ENCODE measurements at regions not wholly inside any gene's neighbourhood (a gene's known extent, or its start where the extent isn't known, plus 50 kb on each side); places are given as distances from the start of the nearest gene placed in this dataset.

DNA sequence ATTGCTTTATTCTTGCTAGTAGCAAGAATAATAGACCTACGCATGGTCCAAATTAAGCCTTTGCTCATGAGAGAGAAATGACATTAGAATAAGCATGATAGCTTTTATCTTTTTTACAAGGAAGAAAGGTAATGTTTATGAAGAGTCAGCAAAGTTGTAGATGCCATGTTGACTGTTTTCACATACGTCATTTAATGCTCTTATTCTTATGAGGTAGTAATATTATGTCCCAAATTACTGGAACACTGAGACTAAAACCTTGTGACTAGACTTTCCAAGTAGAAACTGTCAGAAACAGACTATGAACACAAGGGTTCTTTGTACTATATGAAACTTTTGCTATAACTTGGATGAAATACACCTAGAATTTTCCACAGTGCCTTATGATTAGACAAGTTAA is 552.8 kb upstream of the SLC8A1 start:
- no peak for DNase-seq (ENCODE audit: low read depth in 1 of 2, low spot score in 1 of 2)
- Histone ChIP-seq H3K27me3 (ENCODE audit: insufficient read depth, poor library complexity, severe bottlenecking) (no peaks in the 10 kb centered on the region), H3K4me3 (replicated peaks; ENCODE audit: insufficient read depth, low read length) (no peak overlapping the region), H3K27ac (replicated peaks) (no peak overlapping the region)
- TF ChIP-seq, protein P1, sequence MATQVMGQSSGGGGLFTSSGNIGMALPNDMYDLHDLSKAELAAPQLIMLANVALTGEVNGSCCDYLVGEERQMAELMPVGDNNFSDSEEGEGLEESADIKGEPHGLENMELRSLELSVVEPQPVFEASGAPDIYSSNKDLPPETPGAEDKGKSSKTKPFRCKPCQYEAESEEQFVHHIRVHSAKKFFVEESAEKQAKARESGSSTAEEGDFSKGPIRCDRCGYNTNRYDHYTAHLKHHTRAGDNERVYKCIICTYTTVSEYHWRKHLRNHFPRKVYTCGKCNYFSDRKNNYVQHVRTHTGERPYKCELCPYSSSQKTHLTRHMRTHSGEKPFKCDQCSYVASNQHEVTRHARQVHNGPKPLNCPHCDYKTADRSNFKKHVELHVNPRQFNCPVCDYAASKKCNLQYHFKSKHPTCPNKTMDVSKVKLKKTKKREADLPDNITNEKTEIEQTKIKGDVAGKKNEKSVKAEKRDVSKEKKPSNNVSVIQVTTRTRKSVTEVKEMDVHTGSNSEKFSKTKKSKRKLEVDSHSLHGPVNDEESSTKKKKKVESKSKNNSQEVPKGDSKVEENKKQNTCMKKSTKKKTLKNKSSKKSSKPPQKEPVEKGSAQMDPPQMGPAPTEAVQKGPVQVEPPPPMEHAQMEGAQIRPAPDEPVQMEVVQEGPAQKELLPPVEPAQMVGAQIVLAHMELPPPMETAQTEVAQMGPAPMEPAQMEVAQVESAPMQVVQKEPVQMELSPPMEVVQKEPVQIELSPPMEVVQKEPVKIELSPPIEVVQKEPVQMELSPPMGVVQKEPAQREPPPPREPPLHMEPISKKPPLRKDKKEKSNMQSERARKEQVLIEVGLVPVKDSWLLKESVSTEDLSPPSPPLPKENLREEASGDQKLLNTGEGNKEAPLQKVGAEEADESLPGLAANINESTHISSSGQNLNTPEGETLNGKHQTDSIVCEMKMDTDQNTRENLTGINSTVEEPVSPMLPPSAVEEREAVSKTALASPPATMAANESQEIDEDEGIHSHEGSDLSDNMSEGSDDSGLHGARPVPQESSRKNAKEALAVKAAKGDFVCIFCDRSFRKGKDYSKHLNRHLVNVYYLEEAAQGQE (IDR thresholded peaks at IDR 0.05; ENCODE audit: insufficient replicate concordance, low read depth): no peak
- TF ChIP-seq, protein P2, sequence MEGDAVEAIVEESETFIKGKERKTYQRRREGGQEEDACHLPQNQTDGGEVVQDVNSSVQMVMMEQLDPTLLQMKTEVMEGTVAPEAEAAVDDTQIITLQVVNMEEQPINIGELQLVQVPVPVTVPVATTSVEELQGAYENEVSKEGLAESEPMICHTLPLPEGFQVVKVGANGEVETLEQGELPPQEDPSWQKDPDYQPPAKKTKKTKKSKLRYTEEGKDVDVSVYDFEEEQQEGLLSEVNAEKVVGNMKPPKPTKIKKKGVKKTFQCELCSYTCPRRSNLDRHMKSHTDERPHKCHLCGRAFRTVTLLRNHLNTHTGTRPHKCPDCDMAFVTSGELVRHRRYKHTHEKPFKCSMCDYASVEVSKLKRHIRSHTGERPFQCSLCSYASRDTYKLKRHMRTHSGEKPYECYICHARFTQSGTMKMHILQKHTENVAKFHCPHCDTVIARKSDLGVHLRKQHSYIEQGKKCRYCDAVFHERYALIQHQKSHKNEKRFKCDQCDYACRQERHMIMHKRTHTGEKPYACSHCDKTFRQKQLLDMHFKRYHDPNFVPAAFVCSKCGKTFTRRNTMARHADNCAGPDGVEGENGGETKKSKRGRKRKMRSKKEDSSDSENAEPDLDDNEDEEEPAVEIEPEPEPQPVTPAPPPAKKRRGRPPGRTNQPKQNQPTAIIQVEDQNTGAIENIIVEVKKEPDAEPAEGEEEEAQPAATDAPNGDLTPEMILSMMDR (IDR thresholded peaks at IDR 0.05; ENCODE audit: insufficient read depth, low read length): no peak
- no peak for TF ChIP-seq POLR2AphosphoS5 (IDR thresholded peaks at IDR 0.05; ENCODE audit: low read depth)
- no peak for TF ChIP-seq SPI1 (IDR thresholded peaks at IDR 0.05; ENCODE audit: borderline replicate concordance, low read depth)
- TF ChIP-seq GABPA (IDR thresholded peaks at IDR 0.05; ENCODE audit: low read depth): no peak

DNA sequence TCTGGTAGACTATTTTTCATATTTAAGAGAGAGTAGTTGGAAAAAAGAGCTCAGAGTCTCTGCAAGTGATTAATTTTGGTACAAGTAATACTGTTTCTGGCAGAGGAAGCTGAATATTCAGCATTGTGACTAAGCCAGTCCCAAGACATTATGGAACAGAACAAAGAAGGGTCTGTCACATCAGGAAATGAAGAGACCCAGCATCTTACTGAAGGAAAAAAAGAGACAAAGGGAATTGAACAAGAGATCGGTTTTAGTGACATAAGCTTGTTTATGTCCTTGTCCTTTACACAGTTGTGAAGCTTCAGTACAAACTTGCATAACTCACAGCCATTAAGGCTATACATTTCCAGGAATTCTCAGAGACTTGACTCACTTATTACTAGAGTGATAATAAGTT is 568.5 kb upstream of the SLC8A1 start:
- TF ChIP-seq, protein P1 (IDR thresholded peaks at IDR 0.05; ENCODE audit: insufficient replicate concordance, low read depth): no peak
- TF ChIP-seq POLR2AphosphoS5 (IDR thresholded peaks at IDR 0.05; ENCODE audit: low read depth): no peak
- TF ChIP-seq SPI1 (IDR thresholded peaks at IDR 0.05; ENCODE audit: borderline replicate concordance, low read depth): no peak
- no peak for TF ChIP-seq GABPA (IDR thresholded peaks at IDR 0.05; ENCODE audit: low read depth)
- TF ChIP-seq, protein P2 (IDR thresholded peaks at IDR 0.05; ENCODE audit: insufficient read depth, low read length): no peak
- DNase-seq (ENCODE audit: low read depth in 1 of 2, low spot score in 1 of 2): no peak

DNA sequence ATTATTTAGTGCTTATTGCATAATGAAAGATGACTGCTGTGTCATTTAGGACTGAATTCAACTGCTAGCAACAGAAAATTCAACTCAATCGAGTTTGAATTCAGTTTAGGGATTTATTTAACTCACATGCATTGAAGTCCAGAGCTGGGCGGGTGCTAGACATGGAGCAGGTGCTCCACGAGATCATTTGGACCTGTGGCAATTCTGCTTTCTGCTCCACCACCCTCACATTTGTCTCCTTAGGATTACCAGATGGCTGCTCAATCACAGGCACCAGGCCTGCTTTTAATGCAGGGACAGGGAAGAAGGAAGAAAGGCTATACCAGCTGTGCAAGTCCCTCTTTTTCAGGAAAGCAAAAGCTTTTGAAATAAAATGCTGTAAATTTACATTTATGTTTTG is 572.9 kb upstream of the SLC8A1 start:
- no peaks in the 10 kb centered on the region for H3K27me3 ChIP-seq (ENCODE audit: insufficient read depth, poor library complexity, severe bottlenecking)
- H3K27ac ChIP-seq (replicated peaks): no peak overlapping the region
- H3K4me3 ChIP-seq (replicated peaks; ENCODE audit: insufficient read depth, low read length): no peak overlapping the region
- TF ChIP-seq, protein P2 (IDR thresholded peaks at IDR 0.05; ENCODE audit: insufficient read depth, low read length): no peak
- TF ChIP-seq POLR2AphosphoS5 (IDR thresholded peaks at IDR 0.05; ENCODE audit: low read depth) (no peak), SPI1 (IDR thresholded peaks at IDR 0.05; ENCODE audit: borderline replicate concordance, low read depth) (no peak), GABPA (IDR thresholded peaks at IDR 0.05; ENCODE audit: low read depth) (no peak)
- TF ChIP-seq, protein P1 (IDR thresholded peaks at IDR 0.05; ENCODE audit: insufficient replicate concordance, low read depth): no peak
- DNase-seq (ENCODE audit: low read depth in 1 of 2, low spot score in 1 of 2): no peak

More for the DNA sequence above, 568.5 kb upstream of the SLC8A1 start:
- Histone ChIP-seq H3K27me3 (ENCODE audit: insufficient read depth, poor library complexity, severe bottlenecking) (no peaks in the 10 kb centered on the region), H3K27ac (replicated peaks) (no peak overlapping the region), H3K4me3 (replicated peaks; ENCODE audit: insufficient read depth, low read length) (no peak overlapping the region)

Measured in HL-60 (cell line).